OCI-M2 (cell line): ENCODE measurements at regions not wholly inside any gene's neighbourhood (a gene's known extent, or its start where the extent isn't known, plus 50 kb on each side); places are given as distances from the start of the nearest gene placed in this dataset.
"Not testable (repeated sequence)": the region's sequence is repeated elsewhere in the genome, so short reads cannot be mapped to it uniquely, and the experiment has no call there.

ENCODE experiments used
- DNase-seq: peaks from one replicate; lab custom pipeline; 2025; ENCODE audit not compliant: unreplicated experiment; lab: John Stamatoyannopoulos, UW

DNA sequence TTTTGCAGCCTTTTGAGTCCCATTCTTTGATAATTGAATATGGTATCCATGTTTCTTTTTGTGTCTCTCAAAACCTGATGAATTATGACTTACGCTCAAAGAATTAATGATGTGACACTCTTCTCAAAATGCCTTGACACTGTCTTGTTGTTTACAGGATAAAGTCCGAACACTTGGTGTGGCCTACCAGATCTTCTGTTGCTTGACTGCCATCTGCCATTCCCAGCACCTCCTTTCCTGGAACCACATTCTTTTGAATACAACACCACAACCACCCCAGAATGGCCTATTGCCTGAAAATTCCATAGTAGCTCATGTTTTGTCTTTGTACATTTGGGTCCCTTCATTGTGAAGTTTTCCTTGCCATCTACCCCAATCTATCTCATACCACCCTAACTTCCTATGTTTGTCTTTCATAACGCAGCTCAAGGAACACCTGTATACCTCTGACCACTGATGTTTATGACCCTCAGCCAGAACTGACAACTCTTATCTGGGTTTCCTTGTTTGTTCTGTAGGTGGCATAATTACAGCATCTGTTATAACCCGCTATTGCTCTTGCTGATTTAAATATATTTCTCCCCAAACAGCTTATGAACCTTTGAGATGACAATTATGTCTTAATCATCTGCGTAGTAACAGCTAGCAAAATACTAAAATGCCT lies 991.3 kb downstream of the RAB28 start:
- no peak for DNase-seq

DNA sequence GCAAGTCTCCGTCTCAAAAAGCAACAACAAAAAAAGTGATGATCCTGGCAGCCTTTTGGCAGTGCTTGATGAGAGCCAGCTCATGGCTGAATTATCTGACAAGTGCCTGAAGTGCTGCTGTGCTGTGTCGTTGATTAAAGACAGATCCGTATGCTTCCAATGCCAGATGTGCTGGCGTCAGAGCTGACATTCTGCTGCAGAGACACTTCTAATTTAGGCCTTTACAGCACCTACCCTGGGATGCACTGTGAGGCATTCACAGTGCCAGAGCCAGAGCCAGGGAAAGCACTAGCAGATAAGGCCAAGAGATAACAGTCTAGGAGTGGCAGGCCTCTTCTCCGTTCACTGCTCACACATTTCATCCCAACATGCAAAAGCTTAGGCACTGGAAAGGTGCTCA lies 995.5 kb downstream of the RAB28 start:
- no peak for DNase-seq

DNA sequence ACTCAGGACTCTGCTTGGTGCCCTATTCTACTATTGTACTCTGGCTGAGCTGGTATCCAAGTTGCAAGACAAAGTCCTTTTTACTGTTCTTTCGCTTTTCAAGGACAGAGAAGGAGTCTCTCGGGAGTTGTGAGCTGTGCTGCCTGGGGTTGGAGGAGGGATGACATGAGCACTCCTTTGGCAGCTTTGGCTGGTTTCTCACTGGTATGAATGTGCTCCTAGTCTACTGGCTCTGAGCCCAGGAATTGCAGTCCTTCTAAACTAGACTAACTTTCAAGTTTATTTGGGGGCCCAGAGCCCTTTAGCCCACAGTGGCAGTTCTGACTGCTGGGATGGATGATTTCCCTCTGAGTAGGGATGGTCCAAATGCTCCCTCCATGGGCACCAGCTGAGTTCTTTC lies 997.1 kb downstream of the RAB28 start:
- DNase-seq = no peak

DNA sequence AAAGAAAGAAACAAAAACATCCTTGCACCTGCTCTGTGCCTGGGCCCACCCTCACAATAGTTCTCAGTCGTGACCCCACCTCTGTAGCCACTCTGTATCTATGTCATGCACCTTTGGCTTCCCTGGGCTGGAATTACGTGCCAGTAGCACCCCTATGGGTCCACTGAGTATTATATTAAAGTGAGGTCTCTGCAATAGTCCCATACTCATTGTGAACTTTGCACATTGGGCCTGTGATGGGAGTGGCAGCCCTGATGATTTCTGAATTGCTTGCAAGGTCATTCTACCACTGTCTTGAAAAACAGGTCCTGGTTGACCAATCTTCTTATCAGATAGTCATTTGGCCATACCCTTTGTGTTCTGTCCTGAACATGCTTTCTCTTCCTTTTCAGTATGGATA lies 1012.1 kb downstream of the RAB28 start:
- DNase-seq = no peak

DNA sequence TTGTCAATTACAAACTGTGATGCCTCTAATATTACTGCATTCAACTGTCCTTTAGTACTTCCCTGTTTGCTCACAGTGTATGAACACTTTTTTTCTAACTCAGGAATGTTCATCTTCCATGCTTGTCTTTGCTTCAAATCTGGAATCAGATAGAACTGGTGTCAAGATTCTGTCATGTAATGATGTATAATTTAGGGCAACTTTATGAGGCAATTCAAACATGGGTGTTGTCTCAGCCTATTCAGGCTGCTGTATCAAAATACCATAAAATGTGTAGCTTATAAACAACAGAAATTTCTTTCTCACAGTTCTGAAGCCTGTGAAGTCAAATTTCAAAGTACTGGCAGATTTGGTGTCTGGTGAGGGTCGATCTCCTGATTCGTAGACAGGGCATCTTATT lies 1012.9 kb downstream of the RAB28 start:
- no peak for DNase-seq

DNA sequence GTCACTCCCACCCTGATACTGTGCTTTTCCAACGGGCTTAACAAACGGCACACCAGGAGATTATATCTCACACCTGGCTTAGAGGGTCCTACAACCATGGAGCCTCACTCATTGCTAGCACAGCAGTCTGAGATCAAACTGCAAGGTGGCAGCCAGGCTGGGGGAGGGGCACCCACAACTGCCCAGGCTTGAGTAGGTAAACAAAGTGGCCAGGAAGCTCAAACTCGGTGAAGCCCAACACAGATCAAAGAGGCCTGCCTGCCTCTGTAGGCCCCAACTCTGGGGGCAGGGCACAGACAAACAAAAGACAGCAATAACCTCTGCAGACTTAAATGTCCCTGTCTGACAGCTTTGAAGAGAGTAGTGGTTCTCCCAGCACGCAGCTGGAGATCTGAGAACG lies 1022.6 kb downstream of the RAB28 start:
- DNase-seq = not testable (repeated sequence)

DNA sequence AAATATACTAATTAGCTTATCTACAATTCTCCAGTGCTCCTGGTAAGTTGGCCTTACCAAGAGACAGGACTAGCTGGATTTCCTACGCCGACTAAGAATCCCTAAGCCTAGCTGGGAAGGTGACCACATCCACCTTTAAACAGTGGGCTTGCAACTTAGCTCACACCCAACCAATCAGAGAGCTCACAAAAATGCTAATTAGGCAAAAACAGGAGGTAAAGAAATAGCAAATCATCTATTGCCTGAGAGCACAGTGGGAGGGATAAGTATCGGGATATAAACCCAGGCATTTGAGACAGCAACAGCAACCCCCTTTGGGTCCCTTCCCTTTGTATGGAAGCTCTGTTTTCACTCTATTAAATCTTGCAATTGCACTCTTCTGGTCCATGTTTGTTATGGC lies 1025.0 kb downstream of the RAB28 start:
- DNase-seq = no peak

DNA sequence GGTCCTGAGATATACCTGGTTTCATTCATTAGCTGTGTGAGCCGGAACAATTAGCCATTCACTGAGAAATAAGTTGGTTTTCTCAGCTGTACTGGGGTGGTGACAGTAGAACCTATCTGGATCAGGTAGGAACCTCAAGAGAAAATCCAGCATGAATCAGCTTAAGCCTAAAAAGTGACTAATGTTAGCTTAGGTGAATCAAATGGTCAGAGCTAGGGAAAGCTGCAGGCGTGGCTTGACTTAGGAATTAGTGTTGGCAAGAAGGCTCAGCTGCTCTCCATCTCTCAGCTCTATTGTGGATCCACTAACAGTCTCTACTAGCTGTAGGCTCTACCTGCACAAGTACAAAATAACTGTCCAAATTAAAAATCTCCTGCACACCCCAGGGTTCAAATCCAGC lies 1025.5 kb downstream of the RAB28 start:
- no peak for DNase-seq

DNA sequence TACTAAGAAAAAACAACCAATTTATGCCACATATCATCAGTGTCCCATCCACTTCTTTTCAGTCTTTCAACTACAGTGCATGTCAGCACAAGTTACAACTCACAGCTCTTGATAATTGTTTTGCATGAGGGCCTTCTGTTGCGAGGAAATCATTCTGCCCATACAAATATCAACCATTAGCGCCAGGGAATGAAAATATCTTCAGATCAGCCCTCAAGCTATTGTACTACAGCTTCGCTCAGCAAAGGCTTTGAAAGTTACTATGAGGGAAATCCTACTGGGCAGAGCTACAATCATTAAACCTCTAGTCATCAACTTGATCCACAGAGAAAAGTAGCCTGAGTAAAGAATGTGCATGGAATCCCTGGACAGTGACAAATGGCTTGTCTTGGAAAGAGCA lies 1023.6 kb upstream of the HS3ST1 start:
- no peak for DNase-seq

DNA sequence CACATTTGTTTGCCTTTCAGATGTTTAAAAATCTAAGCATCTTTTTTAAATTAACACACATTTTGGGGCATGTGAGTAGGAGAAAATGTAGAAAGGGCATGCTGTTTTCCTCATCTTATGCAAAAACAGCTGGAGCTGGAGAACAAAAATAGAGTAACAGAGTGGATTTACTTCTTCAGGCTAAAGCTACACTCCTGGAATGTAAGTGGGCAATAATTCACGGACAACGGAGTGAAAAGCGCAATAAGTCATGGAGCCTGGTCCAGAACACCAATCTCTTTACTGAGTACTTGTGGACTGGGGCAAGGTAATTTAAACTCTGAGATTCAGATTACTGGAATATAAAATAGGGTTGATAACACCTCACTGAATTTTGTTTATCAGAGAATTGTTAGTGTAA lies 1018.8 kb upstream of the HS3ST1 start:
- DNase-seq = no peak

DNA sequence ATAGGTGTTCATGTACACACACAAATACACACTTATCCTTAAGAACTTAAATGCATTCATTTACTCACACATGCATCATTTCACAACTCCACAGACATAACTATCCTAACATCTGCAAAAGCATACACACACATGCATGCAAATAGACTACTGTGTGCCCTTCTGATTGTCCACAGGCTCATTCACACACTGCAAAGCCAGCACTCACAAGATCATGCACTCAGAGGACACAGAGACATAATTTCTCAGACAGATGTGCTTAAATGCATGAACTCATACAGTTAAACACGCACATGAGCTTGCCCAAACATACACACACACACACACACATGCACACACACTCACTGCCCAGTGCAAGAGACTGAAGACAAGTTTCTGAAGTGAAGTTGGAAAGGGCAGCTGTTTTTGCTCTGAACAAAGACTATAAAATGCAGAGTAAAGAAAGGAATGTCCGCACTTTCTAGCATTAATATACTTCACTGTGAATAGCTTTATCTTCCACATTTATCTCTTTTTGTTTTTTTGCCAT lies 1018.0 kb upstream of the HS3ST1 start:
- no peak for DNase-seq

DNA sequence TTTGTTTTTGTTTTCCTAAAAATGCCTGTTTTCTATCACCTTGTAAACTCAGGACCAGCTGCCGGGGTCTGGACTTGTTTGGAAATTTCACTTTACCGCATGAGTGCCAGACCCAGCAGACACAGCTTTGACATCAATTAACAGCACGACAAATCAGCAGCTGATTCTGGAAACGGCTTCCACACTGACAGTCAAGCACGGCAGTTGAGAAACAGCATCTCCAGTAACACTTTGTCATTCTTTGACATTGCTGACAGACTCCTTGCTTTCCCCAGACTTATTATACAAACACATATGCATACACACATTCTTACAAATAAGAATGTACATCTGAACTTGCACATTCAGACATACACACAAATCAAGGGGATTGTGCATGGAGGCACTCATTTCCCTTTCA lies 1017.6 kb upstream of the HS3ST1 start:
- no peak for DNase-seq

DNA sequence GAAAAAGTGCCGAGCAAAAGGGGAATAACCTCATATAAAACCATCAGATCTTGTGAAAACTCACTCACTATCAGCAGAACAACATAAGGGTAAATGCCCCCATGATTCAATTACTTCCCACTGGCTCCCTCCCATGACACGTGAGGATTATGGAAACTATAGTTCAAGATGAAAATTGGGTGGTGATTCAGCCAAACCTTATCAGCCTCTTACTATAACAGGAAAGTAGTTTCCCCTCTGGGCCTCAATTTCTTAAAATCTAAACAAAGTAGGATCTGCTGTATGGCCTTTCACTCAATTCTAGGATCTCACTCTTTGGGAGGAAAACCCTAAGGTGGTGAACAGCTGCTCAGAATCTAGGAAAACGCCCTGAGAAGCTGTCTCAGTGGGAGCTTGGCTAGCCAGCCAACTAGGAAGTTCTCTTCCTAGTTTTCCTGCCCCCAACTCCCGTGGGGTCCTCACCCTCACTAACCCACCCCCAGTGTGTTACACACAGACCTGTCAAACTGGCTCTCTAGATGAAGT lies 1017.1 kb upstream of the HS3ST1 start:
- DNase-seq = no peak

DNA sequence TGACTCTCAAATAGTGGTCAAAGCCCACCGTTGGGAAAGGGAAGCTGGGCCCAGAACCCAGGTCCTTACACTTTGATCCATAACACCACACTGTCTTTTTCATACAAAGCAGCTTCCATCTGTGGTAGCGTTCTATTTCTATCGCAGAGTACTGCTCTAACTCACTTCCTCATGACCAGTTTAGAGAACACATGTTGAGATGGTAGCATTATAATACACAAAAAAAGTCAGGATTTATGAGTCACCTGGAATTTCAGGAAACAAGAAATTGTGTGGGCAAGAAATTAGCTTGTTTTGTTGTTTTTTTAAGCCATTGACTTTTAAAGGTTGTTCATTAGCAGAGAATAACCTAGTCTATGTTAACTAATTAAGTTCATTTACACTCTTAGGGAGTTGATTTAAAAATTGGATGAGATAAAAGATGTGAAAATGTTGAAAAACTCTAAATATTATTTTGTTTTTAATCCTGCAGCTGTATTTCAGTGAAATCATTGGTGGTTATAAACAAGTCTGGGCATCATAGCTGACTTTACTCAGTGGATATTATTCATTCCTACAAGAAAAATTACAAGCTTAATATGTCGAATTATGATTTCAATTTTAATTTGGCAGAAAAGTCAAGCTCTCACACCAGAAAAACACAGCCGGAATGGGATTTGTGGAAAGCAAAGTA lies 1011.1 kb upstream of the HS3ST1 start:
- DNase-seq = no peak

DNA sequence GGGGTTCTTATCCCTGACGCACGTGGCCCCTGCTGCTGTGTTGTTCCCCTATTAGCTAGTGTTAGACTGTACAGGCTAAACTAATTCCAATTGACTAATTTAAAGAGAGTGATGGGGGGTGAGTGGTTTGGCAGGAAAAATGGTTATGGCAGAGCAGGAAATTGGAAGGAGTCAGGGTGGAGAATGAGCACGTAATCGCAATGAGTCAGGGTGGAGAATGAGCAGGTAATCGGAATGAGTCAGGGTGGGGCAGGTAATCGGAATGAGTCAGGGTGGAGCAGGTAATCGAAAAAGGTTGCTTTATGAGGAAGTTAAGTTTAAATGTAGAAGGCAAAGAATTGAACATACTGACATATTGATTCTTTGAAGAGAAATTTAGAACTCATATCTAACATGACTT lies 1002.6 kb upstream of the HS3ST1 start:
- not testable (repeated sequence) for DNase-seq

DNA sequence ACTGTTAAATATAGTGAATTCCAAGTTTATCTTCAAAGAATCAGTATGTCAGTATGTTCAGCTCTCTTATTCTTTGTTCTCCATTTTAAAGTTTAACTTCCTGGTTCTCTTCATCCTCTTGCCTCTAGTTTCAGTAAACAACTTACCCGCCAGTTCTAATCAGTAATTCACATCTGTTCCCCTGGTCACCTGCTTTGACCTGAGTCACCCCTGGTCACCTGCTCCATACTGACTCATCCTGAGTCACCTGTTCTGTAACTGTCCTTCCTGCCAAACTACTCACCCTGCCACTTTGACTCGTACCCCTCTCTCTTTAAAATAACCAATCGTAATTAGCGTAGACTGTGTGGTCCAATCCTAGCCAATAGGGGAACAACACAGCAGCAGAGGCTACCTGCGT lies 992.7 kb upstream of the HS3ST1 start:
- DNase-seq = no peak

DNA sequence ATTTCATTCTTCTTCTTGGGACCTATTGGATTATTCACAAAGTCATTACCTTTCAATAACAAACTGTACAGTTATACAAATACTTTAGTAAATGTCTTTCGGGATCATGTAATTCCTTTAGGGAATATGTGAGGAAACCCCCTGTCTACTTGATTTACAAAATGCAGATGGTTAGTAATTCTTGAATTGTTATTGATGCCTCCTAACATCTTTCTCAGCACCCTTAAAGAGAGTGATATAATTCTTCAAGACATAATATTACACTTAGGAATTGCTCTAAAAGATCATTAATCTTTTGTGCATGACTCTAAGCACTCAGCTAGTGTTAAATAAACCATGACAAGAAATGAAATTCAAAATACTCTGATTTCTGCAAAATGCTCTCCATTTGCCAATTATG lies 988.1 kb upstream of the HS3ST1 start:
- DNase-seq = no peak

DNA sequence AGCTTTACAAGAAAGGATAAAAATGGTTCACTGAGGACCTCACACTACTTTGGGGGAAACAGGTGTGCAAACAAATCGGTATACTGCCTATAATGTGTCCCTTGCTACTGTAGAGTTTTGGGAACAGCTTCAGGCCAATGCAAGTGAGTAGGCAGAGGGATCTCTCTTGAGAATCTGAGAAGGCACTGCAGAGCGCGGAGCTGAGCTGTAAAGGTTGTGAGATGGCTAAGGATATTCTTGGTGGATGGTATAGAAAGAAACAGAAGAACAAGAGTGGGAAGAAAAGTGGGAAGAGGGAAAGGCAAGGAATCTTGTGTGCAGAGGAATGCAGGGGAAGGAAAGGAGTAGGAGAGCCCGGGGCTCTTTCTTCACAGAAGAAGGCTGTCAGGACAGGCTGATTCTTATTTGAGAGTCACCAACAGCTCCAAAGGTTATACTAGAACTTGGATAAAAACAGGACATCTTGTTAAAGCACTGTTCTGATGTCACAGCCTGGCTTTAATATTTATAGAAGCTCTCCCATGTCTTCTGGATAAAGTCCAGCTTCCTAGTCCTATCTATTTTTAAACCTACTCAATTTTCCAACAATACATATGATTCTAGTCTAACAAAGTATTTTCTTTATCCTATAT lies 985.6 kb upstream of the HS3ST1 start:
- no peak for DNase-seq

DNA sequence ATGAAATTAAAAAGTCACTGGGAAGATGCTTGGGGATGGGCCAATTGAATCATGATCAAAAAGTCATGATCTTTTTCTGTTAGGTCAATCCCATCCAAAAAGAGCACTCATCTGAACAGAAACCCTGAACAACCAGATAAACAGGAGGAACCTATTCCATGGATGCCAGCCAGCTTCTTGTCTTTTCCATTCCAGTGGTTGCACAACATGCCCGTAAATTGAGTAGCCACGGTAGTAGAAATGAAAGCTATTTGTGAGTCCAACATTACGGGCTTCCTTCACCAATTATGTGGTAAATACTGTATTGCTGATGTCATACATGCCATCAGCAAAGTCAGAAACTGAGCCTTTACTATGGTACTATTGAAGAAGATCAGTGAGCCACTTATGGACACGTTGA lies 982.4 kb upstream of the HS3ST1 start:
- no peak for DNase-seq

DNA sequence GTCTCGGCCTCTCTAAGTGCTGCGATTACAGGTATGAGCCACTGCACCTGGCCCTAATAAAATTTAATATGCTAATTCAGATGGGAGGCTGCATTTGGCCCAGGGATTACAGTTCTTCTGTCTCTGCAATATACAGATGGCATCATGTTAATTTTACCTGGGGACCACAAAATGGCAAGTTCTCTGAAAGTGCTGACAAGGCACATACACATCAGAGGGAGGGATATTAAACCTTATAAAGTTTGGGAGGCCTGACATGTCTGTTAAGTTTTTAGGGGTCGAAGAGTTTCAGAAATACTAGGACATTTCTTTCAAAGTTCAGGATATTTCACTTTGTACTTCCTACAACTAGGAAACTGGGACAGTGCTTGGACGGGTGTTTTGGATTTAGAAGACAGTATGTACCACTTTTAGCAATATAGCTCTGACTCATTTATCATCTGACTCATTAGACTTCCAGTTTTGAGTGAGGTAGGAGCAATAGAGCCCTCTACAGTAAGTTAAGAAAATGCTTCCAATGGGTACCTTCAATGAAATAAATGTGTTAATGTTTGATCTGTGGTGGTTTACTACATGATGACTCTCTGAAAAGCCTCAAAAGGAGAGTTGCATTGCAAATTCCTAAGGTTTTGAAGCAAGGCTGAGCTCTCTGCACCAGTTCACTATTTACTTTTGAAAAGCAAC lies 981.0 kb upstream of the HS3ST1 start:
- DNase-seq = no peak

DNA sequence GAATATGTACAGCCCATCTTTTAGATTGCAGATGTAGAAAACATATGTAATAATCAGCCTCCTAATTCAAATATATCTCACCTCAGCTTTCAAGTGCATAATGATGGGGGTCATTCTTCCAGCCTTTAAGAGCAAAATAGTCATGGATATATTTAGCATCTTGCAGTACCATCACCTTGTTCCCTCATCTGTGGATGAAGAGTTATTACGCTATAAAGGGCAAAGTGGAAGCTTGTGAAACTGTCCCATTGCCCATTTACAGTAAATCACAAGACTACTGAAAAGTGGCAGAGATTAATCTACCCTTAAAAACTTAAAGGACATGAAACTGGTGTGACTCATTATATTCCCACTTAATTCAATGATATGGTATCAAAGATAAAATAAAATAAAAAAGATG lies 979.7 kb upstream of the HS3ST1 start:
- DNase-seq = no peak

DNA sequence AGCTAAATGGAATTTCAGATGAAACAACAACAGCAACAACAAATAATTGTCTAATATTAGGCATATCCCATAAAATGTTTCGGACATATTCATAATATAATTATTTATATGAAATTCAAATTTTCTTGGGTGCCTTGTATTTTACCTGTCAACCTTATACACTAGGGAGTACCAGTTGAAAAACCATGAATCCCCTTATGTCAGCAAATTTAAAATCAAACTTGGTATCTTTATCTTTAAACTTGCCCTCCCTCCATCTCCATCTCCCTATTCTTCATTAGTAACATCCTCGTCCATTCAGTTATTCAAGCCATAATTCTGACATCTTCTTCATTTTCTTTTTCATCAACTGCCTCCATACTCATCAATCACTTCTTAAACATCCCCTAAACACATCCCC lies 974.5 kb upstream of the HS3ST1 start:
- no peak for DNase-seq
